HCEC 1CT (cell line): ENCODE measurements at regions not wholly inside any gene's neighbourhood (a gene's known extent, or its start where the extent isn't known, plus 50 kb on each side); places are given as distances from the start of the nearest gene placed in this dataset.

Experiments used
- DNase-seq: peaks from one replicate; pipeline ENCODE4 v3.0.0-alpha.2; 2017

- no peak for DNase-seq
Observed at GRCh38 chr21:18191139-18191538, 53.5 kb upstream of the CHODL start.

GRCh38 chr21:18178509-18178908, 66.1 kb upstream of the CHODL start:
- no peak for DNase-seq

- DNase-seq, result no peak
Observed at GRCh38 chr21:18174370-18174769, 70.3 kb upstream of the CHODL start.

GRCh38 chr21:18170829-18171228, 73.8 kb upstream of the CHODL start:
- DNase-seq, result no peak

GRCh38 chr21:18170221-18170620, 74.4 kb upstream of the CHODL start:
- DNase-seq, result no peak

GRCh38 chr21:18168108-18168507, 76.5 kb upstream of the CHODL start:
- no peak for DNase-seq

GRCh38 chr21:18164933-18165332, 79.7 kb upstream of the CHODL start:
- no peak for DNase-seq

- no peak for DNase-seq
Observed at GRCh38 chr21:18164483-18164882, 80.2 kb upstream of the CHODL start.

- no peak for DNase-seq
Observed at GRCh38 chr21:18163956-18164355, 80.7 kb upstream of the CHODL start.

- DNase-seq, result no peak
Observed at GRCh38 chr21:18161841-18162240, 82.8 kb upstream of the CHODL start.

GRCh38 chr21:18157406-18157805, 87.2 kb upstream of the CHODL start:
- no peak for DNase-seq

GRCh38 chr21:18155508-18156193, 89.0 kb upstream of the CHODL start:
- no peak for DNase-seq

- no peak for DNase-seq
Observed at GRCh38 chr21:18153063-18153462, 91.6 kb upstream of the CHODL start.

GRCh38 chr21:18152371-18152770, 92.3 kb upstream of the CHODL start:
- DNase-seq, result no peak

GRCh38 chr21:18151046-18151445, 93.6 kb upstream of the CHODL start:
- no peak for DNase-seq

GRCh38 chr21:18148401-18148800, 96.2 kb upstream of the CHODL start:
- no peak for DNase-seq

- no peak for DNase-seq
Observed at GRCh38 chr21:18147678-18148077, 97.0 kb upstream of the CHODL start.

GRCh38 chr21:18146820-18147219, 97.8 kb upstream of the CHODL start:
- no peak for DNase-seq

- no peak for DNase-seq
Observed at GRCh38 chr21:18144339-18144738, 100.3 kb upstream of the CHODL start.

- DNase-seq, result no peak
Observed at GRCh38 chr21:18142655-18143054, 102.0 kb upstream of the CHODL start.

- DNase-seq, result no peak
Observed at GRCh38 chr21:18138507-18138906, 106.1 kb upstream of the CHODL start.

- no peak for DNase-seq
Observed at GRCh38 chr21:18129526-18129925, 115.1 kb upstream of the CHODL start.

- no peak for DNase-seq
Observed at GRCh38 chr21:18118566-18118965, 126.1 kb upstream of the CHODL start.

GRCh38 chr21:18117176-18117575, 127.5 kb upstream of the CHODL start:
- no peak for DNase-seq

- DNase-seq, result no peak
Observed at GRCh38 chr21:18114810-18115209, 129.8 kb upstream of the CHODL start.

- DNase-seq, result no peak
Observed at GRCh38 chr21:18104802-18105201, 139.8 kb upstream of the CHODL start.
